B cell (primary cell): ENCODE measurements at regions not wholly inside any gene's neighbourhood (a gene's known extent, or its start where the extent isn't known, plus 50 kb on each side); places are given as distances from the start of the nearest gene placed in this dataset.

Source experiments
- ATAC-seq: fragments of 200-7000 bp; cut with Tn5 transposase; one replicate; pipeline ENCODE4 v1.10.0; 2021; ENCODE audit warnings: low read depth, mild to moderate bottlenecking, moderate number of reproducible peaks, moderate library complexity
- CTCF ChIA-PET: fragments of 350-600 bp; sonication (Branson Sonifier 250); formaldehyde crosslinking; loops from one replicate; lab custom pipeline; 2021; ENCODE audit warnings: antibody characterized with exemption, inconsistent platforms; lab: Charles Lee
- POLR2A ChIA-PET: fragments of 350-600 bp; sonication (Branson Sonifier 250); formaldehyde crosslinking; loops from one replicate; lab custom pipeline; 2021; ENCODE audit warnings: antibody characterized with exemption; lab: Charles Lee
- DNase-seq: peaks from one replicate; pipeline ENCODE4 v3.0.0; 2013
- H2AFZ ChIP-seq: 2 replicates; pipeline ENCODE4 v1.6.1; 2012; ENCODE audit warnings: mild to moderate bottlenecking, low read depth, low read length; ENCODE audit not compliant: insufficient read depth, poor library complexity, severe bottlenecking
- H3K27ac ChIP-seq, 2 donors: 1 replicate in 1 of 2; 2 replicates in 1 of 2; pipeline ENCODE4 v1.5.1; 2012 to 2013; ENCODE audit warnings: low read length in 2 of 2, mild to moderate bottlenecking in 2 of 2, moderate library complexity in 1 of 2
- H3K27me3 ChIP-seq, 4 experiments: fragments of 200-600 bp in 1 of 4; sonication (generic) in 1 of 4; replicated peaks in 1 of 4; 1 replicate in 2 of 4; 2 replicates in 2 of 4; pipeline versions ENCODE4 v1.6.1 to v1.7.0; 2013 to 2016; ENCODE audit warnings: low read length in 3 of 4, mild to moderate bottlenecking in 2 of 4, mixed read lengths in 1 of 4, moderate library complexity in 1 of 4; ENCODE audit not compliant: insufficient read depth in 4 of 4, control insufficient read depth in 3 of 4; ENCODE audit errors: control extremely low read depth in 1 of 4
- H3K36me3 ChIP-seq, 2 experiments: replicated peaks in 1 of 2; 1 replicate in 1 of 2; 2 replicates in 1 of 2; pipeline versions ENCODE4 v1.6.1 to v1.7.1; 2013; ENCODE audit warnings: low read length in 1 of 2; ENCODE audit not compliant: insufficient read depth in 2 of 2, control insufficient read depth in 1 of 2; ENCODE audit errors: control extremely low read depth in 1 of 2, extremely low read depth in 1 of 2
- H3K4me1 ChIP-seq, 2 donors: fragments of 200-600 bp in 1 of 2; sonication (generic) in 1 of 2; 1 replicate in 1 of 2; 2 replicates in 1 of 2; pipeline versions ENCODE4 v1.5.1 to v1.6.1; 2013 to 2017; ENCODE audit warnings: low read length in 2 of 2; ENCODE audit not compliant: control insufficient read depth in 2 of 2, insufficient read depth in 2 of 2
- H3K4me2 ChIP-seq: replicated peaks from 2 replicates; pipeline ENCODE3; 2012; ENCODE audit warnings: mild to moderate bottlenecking, low read depth, low read length; ENCODE audit not compliant: poor library complexity, severe bottlenecking
- H3K4me3 ChIP-seq, 5 experiments: fragments of 200-600 bp in 1 of 5; sonication (generic) in 1 of 5; 1 replicate in 3 of 5; 2 replicates in 2 of 5; pipeline versions ENCODE4 v1.5.1 to v1.7.0; 2011 to 2016; ENCODE audit warnings: low read length in 4 of 5, mild to moderate bottlenecking in 4 of 5, low read depth in 2 of 5, control low read depth in 1 of 5, moderate library complexity in 1 of 5; ENCODE audit not compliant: insufficient read depth in 1 of 5; ENCODE audit errors: control extremely low read depth in 1 of 5, extremely low read depth in 1 of 5
- H3K79me2 ChIP-seq: fragments of 200-600 bp; sonication (generic); one replicate; pipeline ENCODE4 v1.6.0; 2016; ENCODE audit warnings: low read length; ENCODE audit not compliant: control insufficient read depth, insufficient read depth
- H3K9ac ChIP-seq: fragments of 200-600 bp; sonication (generic); 2 replicates; pipeline ENCODE4 v1.6.1; 2017; ENCODE audit warnings: mild to moderate bottlenecking, low read length, moderate library complexity
- H3K9me3 ChIP-seq, 3 donors: one replicate each; pipeline versions ENCODE4 v1.6.1 to v1.7.1; 2013; ENCODE audit warnings: low read length in 2 of 3; ENCODE audit not compliant: control insufficient read depth in 2 of 3, insufficient read depth in 1 of 3; ENCODE audit errors: control extremely low read depth in 1 of 3
- H4K20me1 ChIP-seq: 2 replicates; pipeline ENCODE4 v1.6.0; 2012; ENCODE audit warnings: mild to moderate bottlenecking, low read length; ENCODE audit not compliant: insufficient read depth, control insufficient read depth, poor library complexity, severe bottlenecking
- H3K27ac Mint-ChIP-seq: one replicate; pipeline ENCODE4 v1.8.0; 2021; ENCODE audit warnings: mixed read lengths
- H3K27me3 Mint-ChIP-seq: one replicate; pipeline ENCODE4 v1.8.0; 2021; ENCODE audit warnings: mixed read lengths
- H3K4me1 Mint-ChIP-seq: one replicate; pipeline ENCODE4 v1.8.0; 2021; ENCODE audit warnings: mixed read lengths
- H3K4me3 Mint-ChIP-seq: one replicate; pipeline ENCODE4 v1.8.0; 2021; ENCODE audit warnings: mixed read lengths
- H3K9me3 Mint-ChIP-seq: one replicate; pipeline ENCODE4 v1.8.0; 2022; ENCODE audit warnings: mixed read lengths; ENCODE audit not compliant: insufficient read depth
- CTCF ChIP-seq: fragments of 200-600 bp; IDR thresholded peaks from one replicate; pipeline ENCODE4 v1.8.0; 2022; ENCODE audit warnings: antibody characterized with exemption, mild to moderate bottlenecking
- EZH2 ChIP-seq: IDR thresholded peaks from 2 replicates; pipeline ENCODE4 v1.6.1; 2012; ENCODE audit warnings: borderline replicate concordance, low read depth, mild to moderate bottlenecking, moderate library complexity, low read length; ENCODE audit not compliant: insufficient read depth, poor library complexity, severe bottlenecking
- WGBS: methylation state at CpG from one replicate; pipeline ENCODE4 v1.1.5; 2013; ENCODE audit warnings: missing lambda C conversion rate; ENCODE audit not compliant: insufficient coverage; 5-methylcytosine and 5-hydroxymethylcytosine counted together
- intact Hi-C: fragments of 100-400 bp; cut with micrococcal nuclease; formaldehyde crosslinking; loops from one replicate; pipeline ENCODE4 v1.10.0; 2022

DNA sequence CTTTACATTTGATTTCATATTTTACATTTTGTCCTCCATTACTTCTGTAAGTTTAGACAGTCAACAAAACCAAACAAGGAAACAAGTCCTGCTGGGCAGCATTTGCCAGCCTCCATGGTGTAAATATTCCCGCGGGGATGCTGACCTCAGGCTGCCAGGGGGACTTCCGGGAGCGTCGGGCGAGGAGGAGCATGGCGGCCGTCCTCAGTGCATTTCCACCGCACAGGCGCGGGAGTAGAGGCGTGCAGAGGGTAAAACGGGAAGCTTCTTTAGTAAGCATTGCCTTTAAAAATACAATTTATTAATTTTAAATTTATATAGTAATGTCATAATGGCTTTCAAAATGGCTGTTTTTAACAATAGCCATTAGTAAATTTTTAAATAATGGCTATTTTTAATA, 385.3 kb upstream of the IRX4 start:
- no peak overlapping the region for H3K4me3 Mint-ChIP-seq
- WGBS = 92% methylated on average over 6 of the region's 13 CpGs
- H3K27me3 ChIP-seq = no peaks in the 10 kb centered on the region
- no peak overlapping the region for H2AFZ ChIP-seq
- H3K79me2 ChIP-seq = no peaks in the 10 kb centered on the region
- H3K9ac ChIP-seq = no peak overlapping the region
- H3K4me1 Mint-ChIP-seq = no peaks in the 10 kb centered on the region
- no peaks in the 10 kb centered on the region for H3K4me1 ChIP-seq
- intact Hi-C loops = no loop called here
- H3K36me3 ChIP-seq = no peaks in the 10 kb centered on the region
- no peaks in the 10 kb centered on the region for H3K27me3 Mint-ChIP-seq
- DNase-seq = no peak
- no peak overlapping the region for H3K27ac ChIP-seq
- POLR2A ChIA-PET = no interaction called here
- ATAC-seq = no peak
- H3K4me3 ChIP-seq = no peak overlapping the region
- H3K9me3 ChIP-seq = peaks cover 0 to 18% (median 0%) of the 10 kb centered on the region in 3 donors
- CTCF ChIA-PET = no interaction called here
- peaks cover 2% of the 10 kb centered on the region for H3K9me3 Mint-ChIP-seq
- H3K27ac Mint-ChIP-seq = no peak overlapping the region
- H3K4me2 ChIP-seq = no peak overlapping the region
- no peaks in the 10 kb centered on the region for H4K20me1 ChIP-seq
- TF ChIP-seq EZH2 = no peak
- TF ChIP-seq CTCF = no peak

- H3K4me2 ChIP-seq = no peak overlapping the region
- ATAC-seq = no peak
- Mint-ChIP-seq H3K27me3 (no peaks in the 10 kb centered on the region), H3K27ac (no peak overlapping the region), H3K4me3 (no peak overlapping the region), H3K9me3 (peaks cover 2% of the 10 kb centered on the region), H3K4me1 (no peaks in the 10 kb centered on the region)
- H3K36me3 ChIP-seq = no peaks in the 10 kb centered on the region
- H3K4me3 ChIP-seq = no peak overlapping the region
- H3K27ac ChIP-seq = no peak overlapping the region
- peaks cover 0 to 20% (median 0%) of the 10 kb centered on the region in 3 donors for H3K9me3 ChIP-seq
- H3K79me2 ChIP-seq = no peaks in the 10 kb centered on the region
- no peaks in the 10 kb centered on the region for H4K20me1 ChIP-seq
- no peak for DNase-seq
- TF ChIP-seq CTCF = no peak
- no peak for TF ChIP-seq EZH2
- H3K27me3 ChIP-seq = no peaks in the 10 kb centered on the region
- intact Hi-C loops = no loop called here
- H3K9ac ChIP-seq = no peak overlapping the region
- CTCF ChIA-PET = no interaction called here
- no peaks in the 10 kb centered on the region for H3K4me1 ChIP-seq
- H2AFZ ChIP-seq = no peak overlapping the region
- POLR2A ChIA-PET = no interaction called here
- WGBS = 92% methylated on average over 2 of the region's 9 CpGs
These were observed 384.0 kb upstream of the IRX4 start for GRCh38 chr5:2266641-2267240.
